Stimulated activated CD4-positive, alpha-beta T cell treated with anti-CD3 and anti-CD28 coated beads, Interleukin-2, amount 100 ng/mL, for 4 hours (primary cell): ENCODE measurements at regions not wholly inside any gene's neighbourhood (a gene's known extent, or its start where the extent isn't known, plus 50 kb on each side); places are given as distances from the start of the nearest gene placed in this dataset.
"Not testable (repeated sequence)": the region's sequence is repeated elsewhere in the genome, so short reads cannot be mapped to it uniquely, and the experiment has no call there.

ENCODE experiments used
- DNase-seq: peaks from one replicate; pipeline ENCODE4 v3.0.0-alpha.2; 2020; ENCODE audit warnings: low read depth

DNA sequence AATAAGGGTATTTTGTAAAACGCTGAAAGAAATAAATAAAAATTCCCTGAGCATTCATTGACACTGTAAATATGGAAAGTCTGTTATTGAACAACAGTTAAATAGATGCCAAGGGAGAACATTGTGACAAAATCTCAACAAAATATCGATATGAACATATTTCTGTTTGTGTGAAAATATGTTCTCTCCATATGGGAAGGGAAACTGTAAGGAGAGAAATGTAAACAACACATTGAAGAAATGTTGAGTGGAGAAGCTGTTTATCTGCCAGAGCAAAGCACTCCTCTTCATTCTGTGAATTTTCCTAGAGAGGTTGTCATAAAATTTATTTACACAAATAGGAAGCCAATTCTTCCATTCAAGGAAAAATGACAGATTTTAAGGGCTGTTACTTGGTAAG, 57.1 kb upstream of the EOMES start:
- DNase-seq = no peak

DNA sequence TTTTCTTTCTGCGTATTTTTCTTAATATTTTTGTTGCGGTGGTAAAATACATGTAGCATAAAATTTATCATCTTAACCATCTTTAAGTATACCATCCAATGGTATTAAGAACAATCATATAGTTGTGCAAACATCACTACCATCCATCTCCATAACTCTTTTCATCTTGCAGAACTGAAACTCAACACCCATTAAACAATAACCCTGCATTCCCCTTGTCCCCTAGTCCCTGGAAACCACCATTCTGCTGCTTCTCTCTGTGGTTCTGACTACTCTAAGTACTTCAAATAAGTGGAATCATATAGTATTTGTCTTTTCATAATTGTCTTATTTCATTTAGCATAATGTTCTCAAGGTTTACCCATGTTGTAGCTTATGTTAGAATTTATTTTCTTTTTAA, 67.3 kb upstream of the EOMES start:
- no peak for DNase-seq

DNA sequence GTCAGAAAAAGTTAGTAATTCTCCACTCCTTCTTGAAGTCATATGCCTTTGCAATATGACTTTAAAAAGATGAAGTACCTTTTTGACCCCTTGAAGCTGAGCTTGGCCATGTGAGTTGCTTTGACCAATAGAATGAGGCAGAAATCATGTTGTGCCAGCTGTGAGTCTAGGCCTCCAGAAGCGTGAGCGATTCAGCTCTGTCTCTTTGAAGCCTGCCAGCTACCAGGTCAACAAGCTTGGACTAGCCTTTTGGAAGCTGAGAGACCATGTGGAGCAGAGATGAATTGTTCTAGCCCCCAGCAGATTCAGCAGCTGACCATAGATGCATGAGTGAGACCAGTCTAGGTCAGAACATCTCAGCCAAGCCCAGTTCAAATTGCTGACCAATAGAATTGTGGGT, 69.8 kb upstream of the EOMES start:
- no peak for DNase-seq

DNA sequence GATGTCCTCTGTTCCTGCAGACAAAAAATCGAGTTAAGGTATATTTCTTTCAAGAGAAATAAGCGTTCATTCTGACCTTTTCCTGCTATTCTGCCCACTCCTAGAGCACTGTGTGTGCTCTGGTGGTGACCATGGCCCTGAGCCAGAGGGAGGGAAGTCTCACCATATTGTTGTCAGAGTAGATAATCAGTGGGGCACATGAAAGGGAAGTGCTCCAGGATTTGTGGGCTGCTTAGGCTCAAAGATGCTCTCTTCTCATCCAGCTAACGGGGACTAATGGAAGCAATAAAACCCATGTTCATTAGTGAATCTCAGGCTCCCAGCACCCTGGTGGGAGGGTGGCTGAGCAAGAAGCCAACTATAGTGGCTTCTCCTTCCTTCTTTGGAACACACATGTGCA, 70.7 kb upstream of the EOMES start:
- no peak for DNase-seq

DNA sequence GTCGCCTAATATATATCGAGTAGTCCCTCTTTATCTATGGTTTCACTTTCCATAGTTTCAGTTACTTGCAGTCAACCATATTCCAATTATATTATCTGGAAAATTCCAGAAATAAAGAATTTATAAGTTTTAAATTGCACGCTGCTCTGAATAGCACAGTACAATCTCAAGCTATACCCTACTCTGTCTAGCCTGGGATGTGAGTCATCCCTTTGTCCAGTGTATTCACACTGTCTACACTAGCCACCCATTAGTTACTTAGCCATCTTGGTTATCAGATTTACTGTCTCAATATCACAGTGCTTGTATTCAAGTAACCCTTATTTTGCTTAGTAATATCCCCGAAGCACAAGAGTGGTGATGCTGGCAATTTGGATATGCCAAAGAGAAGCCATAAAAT, 72.1 kb upstream of the EOMES start:
- DNase-seq = no peak

DNA sequence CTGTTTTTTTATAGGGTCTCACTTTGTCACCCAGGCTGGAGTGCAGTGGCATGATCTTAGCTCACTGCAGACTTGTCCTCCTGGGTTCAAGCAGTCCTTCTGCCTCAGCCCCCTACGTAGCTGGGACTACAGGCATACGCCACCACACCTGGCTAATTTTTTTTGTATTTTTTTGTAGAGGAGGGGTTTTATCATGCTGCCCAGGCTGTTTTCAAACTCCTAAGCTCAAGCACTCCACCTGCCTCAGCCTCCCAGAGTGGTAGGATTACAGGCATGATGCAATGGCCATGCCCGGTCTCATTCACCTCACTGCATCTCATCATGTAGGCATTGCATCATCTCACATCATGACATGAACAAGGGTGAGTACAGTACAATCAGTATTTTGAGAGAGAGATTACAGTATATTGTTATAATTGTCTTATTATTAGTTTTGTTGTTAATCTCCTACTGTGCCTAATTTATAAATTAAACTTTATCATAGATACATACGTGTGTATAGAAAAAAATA, 74.3 kb upstream of the EOMES start:
- no peak for DNase-seq

DNA sequence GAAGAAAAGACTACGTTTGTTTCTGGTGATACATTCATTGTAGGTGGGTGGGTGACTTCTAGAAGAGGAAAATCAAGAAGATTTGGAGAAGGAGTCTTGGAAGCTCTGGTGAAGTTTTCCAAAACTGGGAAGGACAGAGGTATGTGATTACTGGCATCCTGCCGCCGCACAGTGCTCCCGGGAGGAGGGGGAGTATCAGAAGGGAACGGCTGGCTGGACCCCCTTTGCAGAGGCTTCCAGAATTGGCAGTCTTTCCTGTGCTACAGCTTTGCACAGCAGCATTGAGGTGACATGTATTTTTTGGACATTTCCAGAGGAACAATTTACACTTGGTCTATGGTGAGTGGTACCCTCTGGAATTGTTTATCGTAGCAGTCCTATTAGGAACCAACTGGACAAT, 75.7 kb upstream of the EOMES start:
- no peak for DNase-seq

DNA sequence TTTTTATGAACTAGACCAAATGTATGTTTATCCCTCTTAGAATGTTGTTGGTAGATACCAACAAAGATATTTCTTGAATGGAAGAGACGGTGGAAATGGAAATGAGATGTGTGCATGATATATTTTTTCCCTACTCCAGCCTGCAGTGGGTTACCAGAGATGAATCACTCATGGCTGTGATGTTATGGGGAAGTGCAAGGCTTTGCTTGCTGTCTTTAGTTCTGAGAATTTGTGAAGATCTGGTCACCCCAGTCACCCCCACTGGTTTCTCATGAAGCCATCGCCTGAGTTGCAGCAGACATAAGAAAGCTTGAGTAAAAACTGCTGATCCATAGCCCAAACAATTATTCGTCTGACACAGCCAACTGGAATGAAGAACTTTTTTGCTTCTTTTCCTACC, 78.1 kb upstream of the EOMES start:
- DNase-seq = no peak

DNA sequence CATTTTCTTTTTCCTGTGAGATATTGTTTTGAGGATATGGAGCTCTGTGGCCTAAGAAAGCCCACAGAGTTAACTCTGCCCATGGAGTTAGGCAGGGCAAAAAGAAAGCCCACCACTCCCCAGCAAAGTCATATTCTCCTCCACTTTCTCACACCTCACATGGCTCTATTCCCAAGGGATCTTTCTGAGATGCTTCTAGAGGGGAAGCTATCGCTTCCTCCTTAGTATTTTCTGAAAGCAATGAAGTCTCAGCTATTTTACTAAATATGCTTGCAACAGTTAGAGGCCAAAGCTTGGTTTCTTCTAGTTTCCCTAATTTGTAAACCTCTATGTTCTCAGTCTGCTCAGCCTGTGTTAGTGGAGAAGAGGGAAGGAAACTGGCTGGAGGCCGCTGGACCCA, 80.3 kb upstream of the EOMES start:
- no peak for DNase-seq

DNA sequence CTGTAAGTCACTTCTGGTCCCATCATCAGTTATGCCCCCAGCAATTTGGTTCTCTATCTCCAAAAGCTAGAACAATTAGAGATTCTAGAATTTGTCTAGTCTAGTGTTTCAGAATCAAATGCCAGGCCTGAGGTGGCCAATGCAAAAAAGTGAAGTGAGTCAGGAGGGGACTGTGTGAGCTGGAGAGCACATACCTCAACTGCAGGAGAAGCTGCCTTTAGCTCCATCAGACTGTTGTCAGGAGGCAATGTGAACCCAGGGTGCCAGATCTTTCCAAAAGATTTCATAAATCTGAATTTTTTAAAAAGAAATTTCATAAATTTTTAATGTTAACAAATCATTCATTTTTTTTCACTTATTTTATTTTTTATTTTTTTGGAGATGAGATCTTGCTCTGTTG, 80.7 kb upstream of the EOMES start:
- DNase-seq = no peak

DNA sequence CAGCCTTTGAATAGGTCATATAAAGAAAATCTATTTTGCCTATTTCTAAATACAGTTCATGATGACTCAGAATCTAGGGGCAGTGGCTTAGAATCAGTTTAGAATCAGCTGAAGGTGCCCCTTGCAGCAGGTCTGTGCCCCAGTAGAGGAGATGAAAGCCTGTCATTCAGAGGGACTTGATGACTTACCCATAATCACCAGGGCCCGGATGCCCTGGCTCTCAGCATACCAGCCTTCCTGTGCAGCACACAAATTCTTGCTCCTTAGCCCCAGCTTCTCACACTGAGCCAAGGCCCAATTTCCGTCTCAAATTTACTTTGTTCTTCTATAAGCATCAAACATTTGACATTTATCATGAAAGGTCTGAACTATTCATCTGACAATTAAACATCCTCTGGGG, 83.2 kb upstream of the EOMES start:
- no peak for DNase-seq

DNA sequence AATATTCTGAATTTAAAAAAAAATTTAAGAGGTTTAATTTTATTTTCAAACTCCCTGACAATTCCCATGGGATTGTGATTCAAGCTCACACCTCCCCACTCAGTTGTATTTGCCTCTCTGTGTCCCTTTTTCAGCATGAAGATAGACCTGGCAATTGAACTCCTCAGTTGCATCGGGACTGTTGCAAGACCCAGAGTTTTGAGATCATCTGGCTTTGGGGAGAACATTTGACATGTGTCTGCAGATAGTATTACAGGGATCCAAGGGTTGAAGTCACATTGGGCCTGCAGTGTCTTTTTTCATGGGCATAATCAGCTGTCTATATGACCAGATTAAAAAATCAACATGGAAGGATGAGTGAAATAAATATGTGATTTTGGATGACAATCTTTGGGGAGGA, 91.1 kb upstream of the EOMES start:
- no peak for DNase-seq

DNA sequence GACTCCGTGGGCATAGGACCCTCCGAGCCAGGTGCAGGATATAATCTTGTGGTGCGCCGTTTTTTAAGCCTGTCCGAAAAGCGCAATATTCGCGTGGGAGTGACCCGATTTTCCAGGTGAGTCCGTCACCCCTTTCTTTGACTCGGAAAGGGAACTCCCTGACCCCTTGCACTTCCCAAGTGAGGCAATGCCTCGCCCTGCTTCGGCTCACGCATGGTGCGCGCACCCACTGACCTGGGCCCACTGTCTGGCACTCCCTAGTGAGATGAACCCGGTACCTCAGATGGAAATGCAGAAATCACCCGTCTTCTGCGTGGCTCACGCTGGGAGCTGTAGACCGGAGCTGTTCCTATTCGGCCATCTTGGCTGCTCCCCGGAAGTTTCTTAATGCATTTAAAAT, 99.5 kb upstream of the EOMES start:
- not testable (repeated sequence) for DNase-seq

DNA sequence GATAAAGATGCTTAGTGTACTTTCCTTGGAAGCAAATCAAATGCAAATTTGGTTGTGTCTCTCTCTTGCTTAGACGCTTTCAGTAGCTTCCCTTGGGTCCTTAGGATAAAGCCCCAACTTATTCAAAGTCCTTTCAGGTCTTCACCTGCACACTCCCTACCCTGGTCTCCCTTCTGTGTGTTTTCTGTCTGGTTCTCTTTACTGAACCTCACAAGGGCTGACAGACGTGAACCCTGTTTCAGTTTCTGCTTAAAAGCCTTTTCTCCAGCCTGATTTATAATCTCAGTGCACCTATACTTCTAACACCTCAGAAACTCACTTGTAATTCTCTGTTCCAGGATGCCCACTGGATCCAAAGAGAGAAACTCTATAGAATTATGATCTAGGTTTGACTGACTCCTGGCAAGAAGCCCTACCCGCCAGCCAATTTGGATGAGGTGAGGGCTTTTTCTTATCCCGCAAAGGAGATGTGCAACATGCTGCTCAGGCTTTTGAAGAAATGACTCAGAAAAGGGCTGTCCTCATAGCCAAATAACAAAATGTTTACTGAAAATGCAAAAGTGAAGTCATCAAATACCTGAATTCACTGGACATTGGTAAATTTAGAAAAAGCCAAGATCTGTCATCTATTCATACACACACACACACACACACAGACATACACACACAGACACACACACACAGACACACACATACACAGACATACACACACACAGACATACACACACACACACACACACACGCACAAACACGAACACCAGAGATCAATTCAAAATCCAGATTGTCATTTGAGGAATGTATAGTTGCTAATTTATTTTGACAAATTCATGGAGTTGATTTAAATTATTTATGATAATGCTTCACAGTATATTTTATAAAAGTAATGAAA, 102.4 kb upstream of the EOMES start:
- no peak for DNase-seq

DNA sequence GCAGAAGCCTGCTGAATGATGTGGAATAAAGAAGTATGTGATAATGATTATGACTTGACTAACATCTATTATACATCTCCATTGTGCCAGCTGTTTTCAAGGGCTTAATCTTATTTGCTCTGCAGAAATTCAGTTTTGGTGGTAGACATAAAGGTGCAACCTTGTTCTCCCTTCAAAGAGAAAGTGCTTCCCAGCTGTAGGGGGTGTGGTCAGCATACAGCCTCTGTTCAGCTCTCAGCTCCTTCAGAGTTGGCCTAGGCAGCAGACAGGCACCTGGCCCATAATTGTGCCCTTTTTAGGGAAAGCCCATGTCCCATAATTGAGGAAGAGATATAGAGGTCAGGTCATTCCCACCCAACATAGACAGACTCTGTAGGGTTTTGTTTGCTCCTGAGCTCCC, 104.3 kb upstream of the EOMES start:
- no peak for DNase-seq

DNA sequence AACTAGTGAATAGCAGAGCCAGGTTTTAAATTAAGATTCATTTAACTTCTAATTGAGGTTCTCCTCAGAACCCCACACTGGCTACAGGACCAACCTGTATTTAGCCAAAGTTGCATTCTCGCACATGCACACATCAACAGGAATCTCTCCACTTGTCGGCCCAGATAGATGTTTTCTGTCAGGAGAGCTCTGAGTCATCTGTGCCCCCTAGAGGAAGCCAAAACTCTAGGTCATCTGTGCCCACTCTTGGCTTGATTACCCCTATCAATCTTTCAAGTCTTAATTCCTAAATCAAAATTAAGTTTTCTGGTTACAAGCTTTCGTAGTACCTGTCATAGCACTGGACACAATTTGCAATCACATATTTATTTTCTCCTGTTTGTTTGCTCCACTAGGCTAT, 104.9 kb upstream of the EOMES start:
- no peak for DNase-seq

DNA sequence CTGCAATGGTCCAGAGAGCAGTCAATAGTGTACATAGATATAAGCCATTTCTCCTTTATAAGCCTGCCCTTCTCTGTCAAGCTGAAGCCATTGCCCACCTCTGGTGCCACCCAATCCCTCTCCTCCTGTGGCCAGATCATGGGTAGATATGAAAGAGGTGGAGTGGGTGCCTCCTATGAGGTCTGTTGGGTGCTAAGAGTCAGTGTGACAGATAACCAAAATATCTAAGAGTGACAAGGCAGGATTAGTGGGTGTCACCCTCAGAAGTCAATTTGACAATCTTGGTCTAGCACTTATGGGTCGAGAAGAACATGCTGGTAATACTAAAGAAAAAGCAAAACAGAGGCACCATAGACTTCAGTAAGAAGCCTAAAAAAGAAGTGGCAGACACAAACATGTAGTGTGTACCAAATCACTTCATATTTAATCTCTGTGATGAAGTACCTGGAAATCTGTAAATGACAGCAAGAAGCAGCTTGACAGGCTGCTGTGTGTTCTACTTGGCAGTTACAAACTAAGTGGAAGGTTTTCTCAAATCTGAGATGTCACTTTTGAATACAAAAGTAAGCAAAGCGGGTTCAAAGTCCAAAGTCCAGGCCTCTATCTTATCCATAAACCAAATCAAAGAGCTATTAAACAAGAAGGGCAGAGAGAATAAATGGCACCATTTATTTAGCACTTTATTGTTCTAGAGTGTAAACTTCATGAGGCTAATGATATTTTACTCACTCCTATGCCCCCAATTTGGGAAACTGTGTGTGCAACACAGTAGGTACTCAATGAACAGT, 118.9 kb upstream of the EOMES start:
- DNase-seq = no peak

DNA sequence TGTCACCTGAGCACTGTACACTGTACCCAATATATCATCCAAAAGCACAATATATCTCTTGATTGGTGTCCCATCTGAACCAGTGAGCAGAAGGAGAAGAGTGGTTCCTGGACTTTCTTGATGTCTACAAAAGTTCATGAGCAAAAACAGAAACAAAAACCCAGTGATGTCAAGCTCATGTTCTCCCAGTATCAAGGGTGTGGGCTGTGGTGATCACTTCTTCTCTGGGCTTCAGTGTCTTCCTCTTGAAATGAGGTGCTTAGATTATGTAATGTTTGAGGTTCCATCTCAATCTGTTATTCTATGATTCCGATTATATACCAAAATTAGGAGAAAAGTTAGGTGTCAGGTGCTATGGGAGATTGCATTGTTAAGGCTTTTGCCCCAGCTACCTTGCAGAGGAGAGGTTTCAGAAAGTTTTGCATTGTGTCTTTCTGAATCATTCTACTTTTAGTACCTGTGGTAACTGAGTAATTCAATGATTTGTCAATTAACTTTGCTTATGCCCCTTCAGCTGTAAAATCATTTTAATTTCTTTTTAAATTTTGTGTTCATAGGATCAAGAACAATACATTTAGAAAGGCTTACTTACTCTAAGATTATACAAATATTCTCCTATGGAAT, 122.0 kb upstream of the EOMES start:
- no peak for DNase-seq

DNA sequence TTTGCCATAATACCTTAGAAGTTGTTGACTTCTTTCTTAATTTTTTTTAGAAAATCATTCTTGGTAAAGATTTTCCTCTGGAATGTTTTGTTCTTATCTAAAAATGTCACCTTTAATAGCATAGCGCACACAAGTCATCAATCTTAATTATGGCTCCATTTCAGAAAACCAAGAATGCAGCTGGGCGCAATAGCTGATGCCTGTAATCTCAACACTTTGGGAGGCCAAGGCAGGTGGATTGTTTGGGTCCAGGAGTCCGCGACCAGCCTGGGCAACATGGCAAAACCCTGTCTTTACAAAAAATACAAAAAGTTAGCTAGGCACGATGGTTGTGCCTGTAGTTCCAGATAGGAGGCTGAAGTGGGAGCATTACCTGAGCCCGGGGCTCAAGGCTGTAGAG, 125.6 kb upstream of the EOMES start:
- no peak for DNase-seq

DNA sequence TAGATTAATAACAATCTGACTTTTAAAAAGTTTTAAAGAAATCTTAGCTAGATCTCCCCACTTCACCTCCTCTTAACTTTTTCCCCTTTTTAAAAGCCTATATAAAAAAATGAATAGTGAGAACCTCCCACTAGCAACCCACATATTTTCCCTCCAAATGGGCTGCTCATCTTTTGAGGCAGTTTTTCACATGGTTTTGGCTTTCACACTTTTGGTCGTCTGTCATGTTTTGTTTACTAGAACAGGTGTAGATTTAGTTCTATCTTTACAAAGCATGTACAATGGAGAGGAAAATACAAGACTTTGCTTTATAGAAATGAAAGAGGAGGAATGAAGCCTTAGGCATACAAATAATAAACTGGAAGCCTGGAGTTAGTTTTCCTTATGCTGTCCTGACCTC, 126.7 kb upstream of the EOMES start:
- DNase-seq = no peak

DNA sequence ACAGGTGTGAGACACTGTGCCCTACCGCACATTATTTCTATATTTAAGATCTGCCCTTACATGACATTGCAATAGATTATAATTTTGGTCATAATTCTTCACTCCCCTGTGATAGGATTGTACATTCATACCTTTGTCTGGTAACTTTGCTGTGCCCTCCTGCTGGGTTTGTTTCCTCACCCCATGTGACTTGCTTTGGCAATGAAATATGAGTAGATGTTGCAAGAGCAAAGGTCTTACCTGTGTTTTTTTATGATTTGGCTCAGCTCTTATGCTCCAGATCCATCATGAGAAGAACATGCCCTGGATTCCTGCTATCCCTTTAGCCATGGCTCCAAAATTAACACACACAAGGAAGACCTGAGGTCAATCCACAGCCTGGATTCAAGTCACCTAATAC, 137.7 kb upstream of the EOMES start:
- DNase-seq = no peak

DNA sequence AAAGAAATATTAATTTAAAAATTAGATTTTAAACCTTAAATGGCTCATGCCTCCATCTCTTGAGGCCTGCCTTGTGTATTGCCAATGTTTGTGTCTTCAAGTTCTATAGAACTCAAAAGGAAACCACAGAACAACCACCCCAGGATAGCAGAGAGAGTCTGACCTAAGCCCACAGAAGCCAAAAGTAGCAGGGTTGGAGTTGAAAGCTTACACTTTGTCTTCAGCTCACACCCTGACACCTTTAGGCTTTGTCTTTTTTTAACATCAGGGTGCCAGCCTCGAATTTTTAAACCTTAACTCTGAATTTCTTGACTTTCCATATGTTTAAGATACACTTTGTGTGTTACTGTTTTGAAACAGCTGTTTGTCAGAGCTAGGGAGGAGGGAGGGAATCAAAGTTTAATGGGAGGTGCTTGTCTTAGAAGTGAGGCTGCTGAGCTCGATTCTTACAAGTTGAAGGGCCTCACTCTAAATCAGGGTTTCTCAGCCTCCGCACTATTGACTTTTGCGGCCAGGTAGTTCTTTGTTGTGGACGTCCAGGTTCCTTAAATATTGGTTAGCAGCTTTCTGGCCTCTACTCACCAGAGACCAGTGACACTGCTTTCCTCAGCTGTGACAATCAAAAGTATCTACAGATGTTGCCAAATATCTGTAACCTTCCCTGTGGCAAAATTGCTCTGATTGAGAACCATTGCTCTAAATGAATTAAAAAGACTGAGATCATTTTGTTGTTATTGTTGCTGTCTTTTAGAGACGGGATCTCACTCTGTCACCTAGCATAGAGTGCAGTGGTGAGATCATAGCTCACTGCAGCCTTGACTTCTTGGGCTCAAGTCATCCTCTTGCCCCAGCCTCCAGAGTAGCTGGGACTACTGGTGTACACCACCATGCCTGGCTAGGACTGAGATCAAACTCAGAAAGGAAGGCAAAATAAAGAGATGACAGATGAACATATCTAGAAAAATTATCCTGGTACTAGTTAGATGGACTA, 139.2 kb upstream of the EOMES start:
- DNase-seq = no peak
